SHP77 (cell line): ENCODE measurements at regions not wholly inside any gene's neighbourhood (a gene's known extent, or its start where the extent isn't known, plus 50 kb on each side); places are given as distances from the start of the nearest gene placed in this dataset.
A peak's percentile ranks its signal among the peaks of the same experiment; 100 is the strongest.
"Not testable (repeated sequence)": the region's sequence is repeated elsewhere in the genome, so short reads cannot be mapped to it uniquely, and the experiment has no call there.

Experiments
- DNase-seq, 2 experiments: peaks; one replicate each; lab custom pipeline; 2025; lab: John Stamatoyannopoulos, UW

- DNase-seq, result peak; percentile 4 to 6
Measured at GRCh38 chr9:87041553-87042235, 94.4 kb upstream of the GAS1 start.

- DNase-seq, result not testable (repeated sequence)
Measured at GRCh38 chr9:87049929-87050608, 102.8 kb upstream of the GAS1 start.

- DNase-seq, result no peak
Measured at GRCh38 chr9:87054999-87055686, 107.8 kb upstream of the GAS1 start.

DNA sequence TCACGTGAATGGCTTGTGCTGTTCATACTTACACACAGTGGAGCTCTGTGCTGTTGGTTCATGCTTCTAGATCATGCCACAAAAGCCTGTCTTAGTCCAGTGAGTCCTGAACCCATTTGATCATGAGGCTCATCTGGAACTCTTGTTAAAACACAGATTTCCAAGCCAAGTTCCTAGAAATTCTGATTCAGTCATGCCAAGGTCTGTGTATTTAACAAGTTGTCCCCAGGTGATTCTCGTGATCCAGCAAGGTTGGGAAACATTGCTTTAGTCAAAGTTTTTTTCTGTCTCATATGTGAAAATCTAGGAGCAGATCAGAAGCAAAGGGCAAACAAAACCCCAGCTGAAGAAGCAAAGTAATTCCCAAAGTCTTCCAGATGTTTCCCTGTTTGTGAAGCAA, 112.5 kb upstream of the GAS1 start:
- no peak for DNase-seq

DNA sequence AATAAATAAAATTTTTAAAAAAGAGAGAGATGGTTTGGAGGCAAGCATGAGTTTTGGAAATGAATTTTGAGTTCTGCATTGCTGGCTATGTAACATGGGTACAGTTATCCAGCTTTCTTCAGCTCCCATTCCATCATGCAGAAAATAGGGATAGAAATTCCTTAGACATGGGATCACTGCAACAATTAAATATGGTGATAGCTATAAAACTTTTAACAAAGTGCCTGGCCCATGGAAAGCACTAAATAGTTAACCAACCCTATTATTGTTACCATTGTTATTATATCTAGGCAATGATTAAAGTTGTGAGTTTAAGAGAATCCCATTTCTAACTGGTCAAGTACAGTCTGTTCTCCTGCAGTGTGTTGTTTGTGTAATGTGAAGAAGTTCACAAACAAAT, 115.4 kb upstream of the GAS1 start:
- DNase-seq, result no peak

- DNase-seq, result no peak
Measured at GRCh38 chr9:87063246-87063645, 115.9 kb upstream of the GAS1 start.

- no peak for DNase-seq
Measured at GRCh38 chr9:87063871-87064270, 116.6 kb upstream of the GAS1 start.

DNA sequence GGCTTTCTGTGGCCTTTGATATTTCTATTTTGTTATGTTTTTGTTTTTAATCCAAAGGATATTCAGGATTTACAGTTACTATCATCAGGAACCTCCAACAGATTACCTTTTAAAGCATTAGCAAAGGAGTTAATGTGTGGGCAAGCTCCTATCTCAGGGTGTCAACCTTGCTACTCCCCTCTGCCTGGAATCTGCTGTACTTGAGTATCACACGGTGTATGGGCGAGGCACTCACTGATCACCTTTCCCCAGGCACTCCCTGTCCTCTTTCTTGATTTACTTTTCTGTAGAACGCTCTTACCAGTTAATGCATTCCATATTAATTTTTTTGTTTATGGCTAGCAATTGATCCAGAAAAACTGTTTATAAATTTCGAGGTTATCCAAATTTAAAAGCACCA, 117.0 kb upstream of the GAS1 start:
- no peak for DNase-seq

- DNase-seq, result no peak
Measured at GRCh38 chr9:87065981-87066380, 118.7 kb upstream of the GAS1 start.

DNA sequence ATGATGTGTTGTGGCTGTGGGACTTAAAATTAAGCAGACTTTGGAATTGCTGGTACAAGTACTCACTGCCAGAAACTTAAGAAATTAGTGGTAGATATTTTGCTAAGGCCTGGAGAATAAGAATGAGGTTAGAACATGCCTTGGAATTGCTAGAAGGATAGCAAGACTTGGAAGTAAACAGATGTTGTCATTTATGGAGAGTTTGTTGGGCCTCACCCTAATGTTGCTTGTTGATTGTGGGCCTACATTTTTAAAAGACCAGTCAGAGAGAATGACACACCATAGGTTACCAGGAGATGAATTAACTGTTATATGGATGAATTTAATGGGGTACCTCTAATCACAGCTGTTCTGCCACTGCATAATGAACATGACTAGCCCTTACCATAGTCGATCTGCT, 120.1 kb upstream of the GAS1 start:
- DNase-seq, result no peak

DNA sequence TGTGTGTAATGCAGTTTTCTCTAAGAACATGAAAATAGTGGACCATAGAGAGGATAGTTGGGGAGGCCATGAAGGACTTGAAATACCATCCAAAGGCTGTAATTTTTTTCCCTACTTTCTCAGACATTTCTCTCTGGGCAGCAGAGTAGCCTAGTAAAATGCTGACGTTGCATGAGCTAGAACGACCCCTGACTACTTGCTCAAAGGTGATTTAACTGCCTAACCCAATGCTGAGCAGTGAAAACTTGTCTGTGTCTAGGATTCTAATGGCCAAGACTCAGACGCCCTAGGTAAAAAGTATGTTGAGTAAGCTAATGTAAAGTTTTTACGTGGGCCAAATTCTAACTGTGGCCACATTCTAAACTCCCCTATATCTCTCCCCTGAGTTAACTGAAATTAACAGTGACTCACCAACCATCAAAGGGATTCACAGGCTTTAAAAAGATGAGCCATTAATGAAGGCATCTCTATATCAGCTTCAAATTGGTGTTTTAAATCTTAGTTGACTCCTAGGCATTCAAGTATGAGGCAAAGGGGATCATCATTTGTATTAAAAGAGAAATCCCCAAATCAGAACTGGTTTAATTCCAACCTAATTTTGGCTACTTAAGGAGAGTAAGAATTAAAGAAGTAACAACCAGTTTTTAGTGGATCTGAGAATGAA, 121.0 kb upstream of the GAS1 start:
- no peak for DNase-seq

GRCh38 chr9:87069690-87070089, 122.4 kb upstream of the GAS1 start:
- no peak for DNase-seq

DNA sequence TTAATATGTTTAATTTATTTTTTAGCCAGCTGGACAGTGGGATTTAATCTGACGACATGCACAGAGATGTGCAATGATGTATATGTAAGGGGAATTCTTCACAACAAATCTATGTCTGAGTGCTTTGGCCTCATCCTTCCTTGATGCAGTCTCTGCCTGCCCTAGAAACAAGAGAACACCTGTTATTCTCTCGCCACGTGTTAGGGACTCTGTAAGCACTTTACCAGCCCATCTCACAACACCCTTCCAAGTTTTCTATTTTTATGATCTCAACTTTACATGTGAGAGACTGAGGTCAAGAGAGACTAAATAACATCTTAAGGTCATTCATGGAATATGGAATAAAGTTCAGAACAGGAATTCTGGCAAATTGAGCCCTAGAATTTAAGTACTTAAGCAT, 123.0 kb upstream of the GAS1 start:
- DNase-seq, result no peak

- DNase-seq, result no peak
Measured at GRCh38 chr9:87071473-87071872, 124.2 kb upstream of the GAS1 start.

DNA sequence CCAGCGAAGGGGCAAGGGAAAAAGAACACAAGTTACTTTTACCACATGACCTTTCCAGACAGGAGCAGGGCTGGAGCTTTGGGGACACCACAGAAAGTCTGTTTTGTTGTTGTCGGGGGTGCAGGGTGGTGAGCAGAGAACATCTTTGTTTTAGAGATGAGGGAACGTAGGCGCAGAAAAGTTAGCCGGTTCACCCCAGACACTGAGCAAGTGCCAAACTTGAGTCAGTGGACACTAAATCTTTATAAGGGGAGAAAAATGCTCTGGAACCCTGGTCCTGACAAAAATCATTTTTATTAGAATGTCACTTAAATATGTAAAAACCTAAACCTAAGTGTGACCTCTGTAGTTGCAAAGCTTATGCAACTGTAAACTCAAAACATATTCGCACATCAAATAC, 126.4 kb upstream of the GAS1 start:
- DNase-seq, result no peak

DNA sequence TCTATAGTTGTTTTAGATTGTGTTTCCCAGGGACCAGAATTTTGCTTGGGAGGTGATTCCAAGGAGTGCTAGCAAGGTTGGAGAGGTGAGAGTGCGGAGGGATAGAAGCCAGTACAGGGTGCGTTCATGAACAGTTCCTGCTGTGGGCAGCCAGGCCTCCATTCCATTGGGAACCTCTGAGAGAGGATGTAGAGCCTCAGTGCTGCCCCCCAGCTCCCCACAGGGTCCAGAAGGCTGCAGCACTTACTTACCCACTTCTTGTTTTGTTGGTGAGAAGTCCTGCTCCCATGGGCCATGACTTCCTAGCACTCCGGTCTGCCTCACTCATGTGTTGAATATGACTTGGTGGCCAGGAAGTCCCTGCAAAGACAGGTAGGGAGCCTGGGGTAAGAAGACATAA, 128.2 kb upstream of the GAS1 start:
- no peak for DNase-seq

- DNase-seq, result no peak
Measured at GRCh38 chr9:87076825-87077224, 129.5 kb upstream of the GAS1 start.

GRCh38 chr9:87077986-87078385, 130.7 kb upstream of the GAS1 start:
- no peak for DNase-seq

DNA sequence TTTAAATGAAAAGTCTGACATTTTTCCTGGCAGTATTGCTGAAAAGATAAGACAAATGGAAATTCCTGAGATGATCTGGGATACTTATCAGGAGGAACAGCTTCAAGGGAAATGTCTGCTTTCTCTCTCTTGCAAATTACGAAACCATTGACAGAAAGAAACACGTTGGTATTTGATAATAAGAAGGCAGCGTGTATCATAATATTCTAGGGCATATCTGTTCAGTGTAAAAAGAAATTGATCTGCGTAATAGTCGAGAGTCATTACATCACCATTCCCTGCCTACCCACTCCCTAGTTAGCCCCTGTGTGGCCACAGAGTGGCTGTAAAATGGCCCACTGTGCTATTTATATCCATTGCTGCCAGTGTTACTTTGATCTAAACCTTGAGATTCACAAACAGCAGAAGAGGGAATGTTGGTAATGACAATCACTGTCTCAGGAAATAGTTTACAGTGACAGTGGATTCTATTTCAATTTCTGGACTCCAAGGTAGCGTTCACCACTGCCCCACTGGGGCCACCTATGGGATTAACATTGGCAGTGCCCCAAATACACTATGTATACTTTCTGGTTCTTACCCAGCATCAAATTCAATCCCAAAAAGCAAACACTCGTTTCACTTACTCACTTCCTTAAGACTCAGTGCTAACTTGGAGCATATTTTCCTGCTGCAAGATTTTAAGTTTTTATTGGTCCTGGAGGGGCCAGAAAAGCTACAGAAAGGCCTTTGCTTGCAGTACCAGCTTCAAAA, 133.4 kb upstream of the GAS1 start:
- peak in 1 of 2 experiments; percentile 14 for DNase-seq

GRCh38 chr9:87081503-87081902, 134.2 kb upstream of the GAS1 start:
- DNase-seq, result no peak

GRCh38 chr9:87083986-87084385, 136.7 kb upstream of the GAS1 start:
- no peak for DNase-seq

GRCh38 chr9:87084407-87084806, 137.1 kb upstream of the GAS1 start:
- DNase-seq, result no peak
